Neural cell (in vitro differentiated cells): ENCODE measurements at regions not wholly inside any gene's neighbourhood (a gene's known extent, or its start where the extent isn't known, plus 50 kb on each side); places are given as distances from the start of the nearest gene placed in this dataset.
A peak's percentile ranks its signal among the peaks of the same experiment; 100 is the strongest.

ENCODE experiments used
- H2AFZ ChIP-seq: fragments of 200-600, 300-800 bp; sonication (generic), shearing (Covaris generic); 2 replicates; pipeline ENCODE4 v1.6.0; 2014; ENCODE audit warnings: low read depth, mild to moderate bottlenecking, antibody characterized with exemption, low read length, moderate library complexity
- H3F3A ChIP-seq: fragments of 200-600 bp; shearing (Covaris generic); 2 replicates; pipeline ENCODE4 v1.6.1; 2016; ENCODE audit warnings: mild to moderate bottlenecking, moderate library complexity, mixed read lengths, antibody characterized with exemption, low read length; ENCODE audit not compliant: insufficient read depth, poor library complexity, severe bottlenecking
- H3K27ac ChIP-seq: fragments of 200-600, 300-800 bp; sonication (generic), shearing (Covaris generic); 2 replicates; pipeline ENCODE4 v1.5.1; 2014; ENCODE audit warnings: mild to moderate bottlenecking, low read length, moderate library complexity
- H3K27me3 ChIP-seq: fragments of 300-800, 200-600 bp; sonication (generic), shearing (Covaris generic); 2 replicates; pipeline ENCODE4 v1.6.0; 2014; ENCODE audit warnings: mild to moderate bottlenecking, low read depth, low read length, moderate library complexity; ENCODE audit not compliant: insufficient read depth
- H3K36me3 ChIP-seq: fragments of 300-800, 200-600 bp; sonication (generic), shearing (Covaris generic); 2 replicates; pipeline ENCODE4 v1.5.1; 2014; ENCODE audit warnings: mild to moderate bottlenecking, antibody characterized with exemption, low read length, moderate library complexity; ENCODE audit not compliant: insufficient read depth
- H3K4me2 ChIP-seq: fragments of 300-800, 200-600 bp; sonication (generic), shearing (Covaris generic); 2 replicates; pipeline ENCODE4 v1.6.0; 2014; ENCODE audit warnings: mild to moderate bottlenecking, low read length
- H3K4me3 ChIP-seq: fragments of 300-800, 200-600 bp; sonication (generic), shearing (Covaris generic); 2 replicates; pipeline ENCODE4 v1.5.1; 2014; ENCODE audit warnings: mild to moderate bottlenecking, low read length, moderate library complexity
- H3K79me2 ChIP-seq: fragments of 200-600 bp; shearing (Covaris generic); replicated peaks from 2 replicates; pipeline ENCODE4 v1.6.0; 2014; ENCODE audit warnings: mild to moderate bottlenecking, low read length, moderate library complexity; ENCODE audit not compliant: insufficient read depth
- H3K9ac ChIP-seq: fragments of 300-800, 200-600 bp; sonication (generic), shearing (Covaris generic); 2 replicates; pipeline ENCODE4 v1.6.1; 2016; ENCODE audit warnings: mild to moderate bottlenecking, low read length, mixed read lengths
- H3K9me2 ChIP-seq: fragments of 200-600 bp; shearing (Covaris generic); 2 replicates; pipeline ENCODE4 v1.6.1; 2016; ENCODE audit warnings: mild to moderate bottlenecking, low read length, mixed read lengths; ENCODE audit not compliant: insufficient read depth
- H3K9me3 ChIP-seq: fragments of 200-600, 300-800 bp; sonication (generic), shearing (Covaris generic); 2 replicates; pipeline ENCODE4 v1.6.1; 2016; ENCODE audit warnings: mild to moderate bottlenecking, mixed run types, low read length, moderate library complexity, mixed read lengths
- H4K20me1 ChIP-seq: fragments of 200-600 bp; shearing (Covaris generic); 2 replicates; pipeline ENCODE4 v1.6.1; 2016; ENCODE audit warnings: mild to moderate bottlenecking, mixed run types; ENCODE audit not compliant: insufficient read depth
- CTCF ChIP-seq: fragments of 450-650 bp; IDR thresholded peaks from 2 replicates; pipeline ENCODE4 v1.5.1; 2014; ENCODE audit warnings: antibody characterized with exemption, mild to moderate bottlenecking, moderate library complexity; ENCODE audit not compliant: poor library complexity, severe bottlenecking
- EP300 ChIP-seq: fragments of 450-650 bp; conservative IDR thresholded peaks from 2 replicates; pipeline ENCODE4 v1.6.1; 2014; ENCODE audit warnings: antibody characterized with exemption, mild to moderate bottlenecking, moderate library complexity; ENCODE audit not compliant: poor library complexity, severe bottlenecking
- EZH2 ChIP-seq: fragments of 200-600, 300-800 bp; shearing (Covaris generic), sonication (generic); IDR thresholded peaks from 2 replicates; pipeline ENCODE4 v1.6.1; 2014; ENCODE audit warnings: antibody characterized with exemption, low read length, borderline replicate concordance, mild to moderate bottlenecking; ENCODE audit not compliant: insufficient read depth, poor library complexity, severe bottlenecking
- MXI1 ChIP-seq: fragments of 450-650 bp; conservative IDR thresholded peaks from 2 replicates; pipeline ENCODE4 v1.6.1; 2014; ENCODE audit warnings: antibody characterized with exemption, mild to moderate bottlenecking; ENCODE audit not compliant: poor library complexity, severe bottlenecking
- POLR2AphosphoS5 ChIP-seq: IDR thresholded peaks from 2 replicates; pipeline ENCODE4 v1.6.1; 2012
- RAD21 ChIP-seq: fragments of 450-650 bp; conservative IDR thresholded peaks from 2 replicates; pipeline ENCODE4 v1.6.1; 2014; ENCODE audit warnings: antibody characterized with exemption, mild to moderate bottlenecking, moderate library complexity
- REST ChIP-seq: IDR thresholded peaks from 2 replicates; pipeline ENCODE4 v1.6.1; 2012; ENCODE audit warnings: borderline replicate concordance
- SMC3 ChIP-seq: fragments of 450-650 bp; conservative IDR thresholded peaks from 2 replicates; pipeline ENCODE4 v1.6.1; 2014; ENCODE audit warnings: antibody characterized with exemption, mild to moderate bottlenecking, moderate library complexity; ENCODE audit not compliant: poor library complexity
- TAF1 ChIP-seq: IDR thresholded peaks from 2 replicates; pipeline ENCODE4 v1.6.1; 2012; ENCODE audit warnings: low read depth

DNA sequence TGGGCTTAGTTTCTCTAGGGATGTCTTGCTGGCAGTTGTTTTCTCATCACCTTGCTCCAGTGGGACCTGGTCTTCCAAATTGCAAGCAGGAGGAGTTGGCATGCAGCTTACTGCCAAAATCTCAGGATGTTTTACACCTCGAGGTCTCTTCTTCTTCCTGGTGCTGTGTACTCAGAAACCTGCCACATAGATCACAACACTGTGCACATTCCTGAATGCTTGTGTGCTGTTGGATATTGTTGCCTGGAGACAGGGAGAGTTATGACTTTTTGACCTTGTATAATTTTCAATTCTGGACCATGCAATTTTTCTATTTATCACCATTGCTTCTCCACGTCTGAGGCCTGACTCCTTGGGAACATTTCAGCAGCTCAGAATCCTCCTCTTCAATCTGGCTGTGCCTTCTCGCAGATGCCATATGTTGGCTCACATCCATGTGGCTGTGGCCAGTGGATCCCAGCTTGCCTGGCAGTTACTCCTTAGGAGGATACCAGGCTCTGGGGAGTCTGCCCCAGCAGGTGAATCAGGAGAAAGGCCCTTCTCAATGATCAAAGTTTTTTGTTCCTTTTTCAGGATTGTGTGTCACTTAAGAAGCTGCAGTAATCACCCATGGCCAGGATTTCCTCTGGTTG is 489.3 kb downstream of the TSN start:
- Histone ChIP-seq H3K4me3 (no peak overlapping the region), H4K20me1 (no peaks in the 10 kb centered on the region), H3K79me2 (no peaks in the 10 kb centered on the region), H3K9me2 (no peaks in the 10 kb centered on the region), H3K36me3 (no peaks in the 10 kb centered on the region), H2AFZ (no peak overlapping the region), H3K27me3 (no peaks in the 10 kb centered on the region), H3K27ac (no peak overlapping the region), H3K4me2 (no peak overlapping the region), H3F3A (no peaks in the 10 kb centered on the region), H3K9me3 (no peaks in the 10 kb centered on the region), H3K9ac (no peak overlapping the region)
- TF ChIP-seq REST, result peak; percentile 22
- TF ChIP-seq EZH2, result no peak

DNA sequence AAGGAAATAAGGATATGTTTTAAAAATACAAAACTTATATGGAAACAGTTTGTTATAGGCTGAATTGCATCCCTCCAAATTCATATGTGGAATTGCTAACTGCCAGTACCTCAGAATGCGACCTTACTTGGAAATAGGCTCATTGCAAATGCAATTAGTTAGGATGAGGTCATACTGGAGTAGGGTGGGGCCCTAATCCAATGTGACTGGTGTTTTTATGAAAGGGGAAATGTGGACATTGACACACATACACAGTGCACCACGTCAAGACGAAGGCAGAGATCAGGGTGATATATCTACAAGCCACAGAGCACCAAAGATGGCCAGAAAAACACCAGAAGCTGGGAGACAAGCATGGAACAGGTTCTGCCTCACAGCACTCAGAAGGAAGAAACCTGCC is 494.2 kb downstream of the TSN start:
- no peaks in the 10 kb centered on the region for H3K36me3 ChIP-seq
- no peak for TF ChIP-seq MXI1
- TF ChIP-seq SMC3, result no peak
- no peak for TF ChIP-seq RAD21
- no peak for TF ChIP-seq CTCF
- no peak for TF ChIP-seq REST
- no peak for TF ChIP-seq EZH2
- TF ChIP-seq TAF1, result no peak
- TF ChIP-seq POLR2AphosphoS5, result no peak
- no peak for TF ChIP-seq EP300

More for the DNA sequence above, 494.2 kb downstream of the TSN start:
- no peak overlapping the region for H3K4me3 ChIP-seq
- no peaks in the 10 kb centered on the region for H4K20me1 ChIP-seq
- no peak overlapping the region for H2AFZ ChIP-seq
- no peaks in the 10 kb centered on the region for H3K79me2 ChIP-seq
- no peak overlapping the region for H3K9ac ChIP-seq
- H3K9me2 ChIP-seq, result no peaks in the 10 kb centered on the region
- no peak overlapping the region for H3K4me2 ChIP-seq
- H3K27ac ChIP-seq, result no peak overlapping the region
- no peaks in the 10 kb centered on the region for H3K27me3 ChIP-seq
- H3F3A ChIP-seq, result no peaks in the 10 kb centered on the region
- H3K9me3 ChIP-seq, result no peaks in the 10 kb centered on the region
